ENCODE measurements at regions not wholly inside any gene's neighbourhood (a gene's known extent, or its start where the extent isn't known, plus 50 kb on each side); places are given as distances from the start of the nearest gene placed in this dataset.

- TF ChIP-seq SPI1 (IDR thresholded peaks at IDR 0.05; ENCODE audit: low read depth, low read length) = no peak
- no peak for TF ChIP-seq POLR2AphosphoS5 (IDR thresholded peaks at IDR 0.05; ENCODE audit: low read depth, low read length)
- TF ChIP-seq POLR2A (IDR thresholded peaks at IDR 0.05; ENCODE audit: low read depth, low read length) = no peak
- TF ChIP-seq TAF1 (IDR thresholded peaks at IDR 0.05; ENCODE audit: low read depth, low read length) = no peak
Observed at GRCh38 chr13:75985132-75985531, 349.0 kb downstream of the LMO7 start.
